ENCODE measurements at regions not wholly inside any gene's neighbourhood (a gene's known extent, or its start where the extent isn't known, plus 50 kb on each side); places are given as distances from the start of the nearest gene placed in this dataset.

GRCh38 chr11:116086426-116086825 is 582.2 kb upstream of the CADM1 start:
- TF ChIP-seq CTCF (IDR thresholded peaks at IDR 0.05) (no peak), POLR2A (IDR thresholded peaks at IDR 0.05) (no peak)
